ENCODE measurements at regions not wholly inside any gene's neighbourhood (a gene's known extent, or its start where the extent isn't known, plus 50 kb on each side); places are given as distances from the start of the nearest gene placed in this dataset.

- H3K4me1 ChIP-seq (ENCODE audit: control insufficient read depth, insufficient read depth, low read length) = no peaks in the 10 kb centered on the region
- no peaks in the 10 kb centered on the region for H3K9me3 ChIP-seq (ENCODE audit: control insufficient read depth, insufficient read depth, low read depth, low read length)
- H3K27me3 ChIP-seq (ENCODE audit: control insufficient read depth, insufficient read depth, low read length) = no peaks in the 10 kb centered on the region
- no peak overlapping the region for H3K27ac ChIP-seq (ENCODE audit: low read depth, low read length)
- H3K9ac ChIP-seq (ENCODE audit: low read length) = no peak overlapping the region
- H3K4me3 ChIP-seq (ENCODE audit: low read depth, low read length) = no peak overlapping the region
- H3K36me3 ChIP-seq (ENCODE audit: control insufficient read depth, insufficient read depth, low read length) = no peaks in the 10 kb centered on the region
Observed at GRCh38 chr10:44168478-44168877, 216.4 kb downstream of the CXCL12 start.

GRCh38 chr10:44167752-44168151 is 217.1 kb downstream of the CXCL12 start:
- H3K9me3 ChIP-seq (ENCODE audit: control insufficient read depth, insufficient read depth, low read depth, low read length) = no peaks in the 10 kb centered on the region
- no peaks in the 10 kb centered on the region for H3K27me3 ChIP-seq (ENCODE audit: control insufficient read depth, insufficient read depth, low read length)
- no peaks in the 10 kb centered on the region for H3K36me3 ChIP-seq (ENCODE audit: control insufficient read depth, insufficient read depth, low read length)
- no peaks in the 10 kb centered on the region for H3K4me1 ChIP-seq (ENCODE audit: control insufficient read depth, insufficient read depth, low read length)
- H3K9ac ChIP-seq (ENCODE audit: low read length) = no peak overlapping the region
- no peak overlapping the region for H3K27ac ChIP-seq (ENCODE audit: low read depth, low read length)
- H3K4me3 ChIP-seq (ENCODE audit: low read depth, low read length) = no peak overlapping the region

DNA sequence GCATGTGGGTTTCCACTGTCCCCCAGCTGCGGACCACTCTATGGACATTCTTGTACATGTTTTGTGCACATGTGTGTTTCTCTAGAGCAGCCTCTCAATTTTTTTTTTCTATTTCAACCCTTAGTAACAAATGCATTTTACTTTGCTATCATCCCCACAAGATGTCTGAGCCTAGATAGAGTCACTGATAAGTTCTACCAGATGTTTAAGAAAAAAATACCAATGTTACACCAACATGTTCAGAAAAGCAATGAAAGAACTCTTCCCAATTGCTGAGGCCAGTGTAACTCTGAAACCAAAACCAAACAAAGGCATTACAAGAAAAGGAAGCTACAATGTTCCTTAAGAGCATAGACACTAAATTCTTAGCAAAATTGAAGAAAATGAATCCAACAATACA is 218.5 kb downstream of the CXCL12 start:
- H3K4me3 ChIP-seq (ENCODE audit: low read depth, low read length) = no peak overlapping the region
- H3K9ac ChIP-seq (ENCODE audit: low read length) = no peak overlapping the region
- H3K36me3 ChIP-seq (ENCODE audit: control insufficient read depth, insufficient read depth, low read length) = no peaks in the 10 kb centered on the region
- no peaks in the 10 kb centered on the region for H3K4me1 ChIP-seq (ENCODE audit: control insufficient read depth, insufficient read depth, low read length)
- H3K27ac ChIP-seq (ENCODE audit: low read depth, low read length) = no peak overlapping the region
- no peaks in the 10 kb centered on the region for H3K9me3 ChIP-seq (ENCODE audit: control insufficient read depth, insufficient read depth, low read depth, low read length)
- no peaks in the 10 kb centered on the region for H3K27me3 ChIP-seq (ENCODE audit: control insufficient read depth, insufficient read depth, low read length)

- Histone ChIP-seq H3K9me3 (ENCODE audit: control insufficient read depth, insufficient read depth, low read depth, low read length) (no peaks in the 10 kb centered on the region), H3K27me3 (ENCODE audit: control insufficient read depth, insufficient read depth, low read length) (no peaks in the 10 kb centered on the region), H3K4me1 (ENCODE audit: control insufficient read depth, insufficient read depth, low read length) (no peaks in the 10 kb centered on the region), H3K36me3 (ENCODE audit: control insufficient read depth, insufficient read depth, low read length) (no peaks in the 10 kb centered on the region), H3K4me3 (ENCODE audit: low read depth, low read length) (no peak overlapping the region), H3K9ac (ENCODE audit: low read length) (no peak overlapping the region), H3K27ac (ENCODE audit: low read depth, low read length) (no peak overlapping the region)
Observed at GRCh38 chr10:44164251-44164956, 220.5 kb downstream of the CXCL12 start.

GRCh38 chr10:44161184-44161583 is 223.7 kb downstream of the CXCL12 start:
- Histone ChIP-seq H3K9ac (ENCODE audit: low read length) (no peak overlapping the region), H3K27ac (ENCODE audit: low read depth, low read length) (no peak overlapping the region), H3K4me1 (ENCODE audit: control insufficient read depth, insufficient read depth, low read length) (no peaks in the 10 kb centered on the region), H3K9me3 (ENCODE audit: control insufficient read depth, insufficient read depth, low read depth, low read length) (peaks cover 11% of the 10 kb centered on the region), H3K4me3 (ENCODE audit: low read depth, low read length) (no peak overlapping the region), H3K36me3 (ENCODE audit: control insufficient read depth, insufficient read depth, low read length) (no peaks in the 10 kb centered on the region), H3K27me3 (ENCODE audit: control insufficient read depth, insufficient read depth, low read length) (no peaks in the 10 kb centered on the region)

- H3K27ac ChIP-seq (ENCODE audit: low read depth, low read length) = no peak overlapping the region
- no peak overlapping the region for H3K9ac ChIP-seq (ENCODE audit: low read length)
- no peaks in the 10 kb centered on the region for H3K4me1 ChIP-seq (ENCODE audit: control insufficient read depth, insufficient read depth, low read length)
- H3K4me3 ChIP-seq (ENCODE audit: low read depth, low read length) = no peak overlapping the region
- no peaks in the 10 kb centered on the region for H3K27me3 ChIP-seq (ENCODE audit: control insufficient read depth, insufficient read depth, low read length)
- no peaks in the 10 kb centered on the region for H3K36me3 ChIP-seq (ENCODE audit: control insufficient read depth, insufficient read depth, low read length)
- H3K9me3 ChIP-seq (ENCODE audit: control insufficient read depth, insufficient read depth, low read depth, low read length) = peaks cover 15% of the 10 kb centered on the region
Observed at GRCh38 chr10:44157574-44157973, 227.3 kb downstream of the CXCL12 start.

GRCh38 chr10:44154956-44155355 is 229.9 kb downstream of the CXCL12 start:
- H3K9me3 ChIP-seq (ENCODE audit: control insufficient read depth, insufficient read depth, low read depth, low read length) = peaks cover 27% of the 10 kb centered on the region
- H3K4me1 ChIP-seq (ENCODE audit: control insufficient read depth, insufficient read depth, low read length) = no peaks in the 10 kb centered on the region

GRCh38 chr10:44153918-44154670 is 230.8 kb downstream of the CXCL12 start:
- Histone ChIP-seq H3K9ac (ENCODE audit: low read length) (no peak overlapping the region), H3K4me3 (ENCODE audit: low read depth, low read length) (no peak overlapping the region), H3K9me3 (ENCODE audit: control insufficient read depth, insufficient read depth, low read depth, low read length) (peaks cover 27% of the 10 kb centered on the region), H3K4me1 (ENCODE audit: control insufficient read depth, insufficient read depth, low read length) (no peaks in the 10 kb centered on the region), H3K27ac (ENCODE audit: low read depth, low read length) (no peak overlapping the region), H3K36me3 (ENCODE audit: control insufficient read depth, insufficient read depth, low read length) (no peaks in the 10 kb centered on the region), H3K27me3 (ENCODE audit: control insufficient read depth, insufficient read depth, low read length) (no peaks in the 10 kb centered on the region)

More at GRCh38 chr10:44154956-44155355, 229.9 kb downstream of the CXCL12 start:
- Histone ChIP-seq H3K4me3 (ENCODE audit: low read depth, low read length) (no peak overlapping the region), H3K27ac (ENCODE audit: low read depth, low read length) (no peak overlapping the region), H3K27me3 (ENCODE audit: control insufficient read depth, insufficient read depth, low read length) (no peaks in the 10 kb centered on the region), H3K36me3 (ENCODE audit: control insufficient read depth, insufficient read depth, low read length) (no peaks in the 10 kb centered on the region), H3K9ac (ENCODE audit: low read length) (no peak overlapping the region)

GRCh38 chr10:44143556-44143955 is 241.3 kb downstream of the CXCL12 start:
- H3K27ac ChIP-seq (ENCODE audit: low read depth, low read length) = no peak overlapping the region
- no peak overlapping the region for H3K9ac ChIP-seq (ENCODE audit: low read length)
- no peaks in the 10 kb centered on the region for H3K27me3 ChIP-seq (ENCODE audit: control insufficient read depth, insufficient read depth, low read length)
- H3K36me3 ChIP-seq (ENCODE audit: control insufficient read depth, insufficient read depth, low read length) = no peaks in the 10 kb centered on the region
- H3K4me3 ChIP-seq (ENCODE audit: low read depth, low read length) = no peak overlapping the region
- H3K4me1 ChIP-seq (ENCODE audit: control insufficient read depth, insufficient read depth, low read length) = no peaks in the 10 kb centered on the region
- H3K9me3 ChIP-seq (ENCODE audit: control insufficient read depth, insufficient read depth, low read depth, low read length) = 0 out of 2 replicates have a peak, but pooled peaks cover 11% of the 10 kb centered on the region

DNA sequence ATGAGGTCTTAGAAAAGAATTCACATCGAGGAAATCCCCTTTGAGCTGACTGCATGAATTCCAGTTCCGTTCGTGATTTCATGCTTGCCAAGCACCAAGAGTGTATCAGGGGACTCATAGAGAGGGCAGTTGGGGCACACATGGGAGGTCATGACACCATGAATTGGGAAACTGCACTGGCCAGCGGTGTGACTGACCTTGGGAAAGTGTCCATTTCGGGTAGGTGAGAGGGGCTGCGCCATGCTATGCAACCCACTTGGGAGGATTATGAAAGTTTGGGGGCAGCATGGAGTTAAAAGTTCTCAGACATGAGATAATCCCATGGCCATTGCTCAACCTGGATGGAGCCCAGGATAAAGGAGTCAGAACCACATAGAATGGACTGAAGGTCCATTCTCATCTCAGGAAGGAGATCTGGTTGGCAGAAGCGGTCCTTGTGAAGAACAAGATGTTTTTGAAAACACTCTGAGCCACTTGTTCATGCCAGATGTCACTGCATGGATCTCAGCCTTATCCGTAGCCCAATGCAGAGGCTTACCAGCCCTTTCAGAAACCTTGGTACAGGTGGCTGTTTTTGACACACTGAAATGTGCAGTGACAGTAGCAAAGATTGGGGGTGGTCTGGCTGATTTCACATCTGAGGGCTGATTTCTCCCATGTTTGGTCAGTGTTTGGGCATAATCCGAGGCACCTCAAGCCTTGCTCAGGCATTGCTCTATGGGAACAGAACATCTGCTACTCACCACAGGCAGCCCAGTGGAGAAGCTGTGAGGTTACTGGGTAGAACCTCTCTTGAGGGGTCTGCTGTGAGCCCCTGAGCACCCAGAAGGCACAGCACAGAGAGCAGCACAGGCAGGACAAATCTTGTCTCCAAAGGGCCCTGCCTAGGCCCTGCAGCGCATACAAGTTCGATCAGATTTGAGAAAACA is 252.3 kb downstream of the CXCL12 start:
- Histone ChIP-seq H3K27me3 (ENCODE audit: control insufficient read depth, insufficient read depth, low read length) (no peaks in the 10 kb centered on the region), H3K36me3 (ENCODE audit: control insufficient read depth, insufficient read depth, low read length) (no peaks in the 10 kb centered on the region), H3K4me1 (ENCODE audit: control insufficient read depth, insufficient read depth, low read length) (no peaks in the 10 kb centered on the region), H3K9me3 (ENCODE audit: control insufficient read depth, insufficient read depth, low read depth, low read length) (peaks cover 14% of the 10 kb centered on the region), H3K4me3 (ENCODE audit: low read depth, low read length) (no peak overlapping the region), H3K9ac (ENCODE audit: low read length) (no peak overlapping the region), H3K27ac (ENCODE audit: low read depth, low read length) (no peak overlapping the region)

Measured in HUES6 (cell line).